Stimulated activated CD4-positive, alpha-beta T cell treated with anti-CD3 and anti-CD28 coated beads, Interleukin-4, amount 100 ng/mL, for 4 hours (primary cell): ENCODE measurements at regions not wholly inside any gene's neighbourhood (a gene's known extent, or its start where the extent isn't known, plus 50 kb on each side); places are given as distances from the start of the nearest gene placed in this dataset.

Experiments
- DNase-seq, 2 experiments: peaks; one replicate each; pipeline ENCODE4 v3.0.0-alpha.2; 2020

DNA sequence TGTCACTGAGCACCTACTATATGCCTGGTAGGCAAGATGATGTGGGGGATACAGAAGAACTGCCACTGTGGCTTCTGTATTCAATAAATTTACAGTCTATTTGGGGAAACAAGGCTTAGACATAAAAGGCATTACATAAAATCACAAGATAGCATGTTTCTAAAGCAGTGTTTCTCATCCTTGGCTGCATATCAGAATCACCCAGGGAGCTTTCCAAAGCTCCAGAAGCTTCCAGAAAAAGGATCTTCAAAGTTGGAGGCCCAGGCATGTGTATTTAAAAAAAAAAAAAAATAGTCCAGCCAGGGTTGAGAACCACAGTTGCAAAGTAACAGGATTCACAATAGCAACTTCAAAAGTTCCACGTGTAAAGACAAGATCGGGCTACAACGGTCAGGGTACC, 112.4 kb upstream of the SPACA1 start:
- no peak for DNase-seq

DNA sequence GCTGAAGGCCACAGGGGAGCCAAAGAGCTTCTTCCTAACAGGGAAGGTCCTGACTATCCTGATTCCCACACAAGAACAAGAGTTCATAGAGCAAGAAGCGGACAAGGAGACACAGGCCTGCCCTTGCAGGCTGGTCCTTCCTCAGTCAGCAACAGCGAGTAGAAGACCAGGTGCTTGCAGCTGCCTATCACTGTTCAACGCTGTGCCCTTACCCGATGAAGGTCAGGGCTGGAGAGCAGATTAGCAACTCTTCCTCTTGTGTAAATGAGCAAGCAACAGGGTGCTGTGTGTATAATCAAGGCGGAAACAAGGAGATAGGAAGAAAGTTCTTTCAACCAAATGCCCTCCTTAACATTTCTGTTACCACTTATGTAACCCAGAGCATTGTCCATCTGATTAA, 115.3 kb upstream of the SPACA1 start:
- DNase-seq, result no peak

DNA sequence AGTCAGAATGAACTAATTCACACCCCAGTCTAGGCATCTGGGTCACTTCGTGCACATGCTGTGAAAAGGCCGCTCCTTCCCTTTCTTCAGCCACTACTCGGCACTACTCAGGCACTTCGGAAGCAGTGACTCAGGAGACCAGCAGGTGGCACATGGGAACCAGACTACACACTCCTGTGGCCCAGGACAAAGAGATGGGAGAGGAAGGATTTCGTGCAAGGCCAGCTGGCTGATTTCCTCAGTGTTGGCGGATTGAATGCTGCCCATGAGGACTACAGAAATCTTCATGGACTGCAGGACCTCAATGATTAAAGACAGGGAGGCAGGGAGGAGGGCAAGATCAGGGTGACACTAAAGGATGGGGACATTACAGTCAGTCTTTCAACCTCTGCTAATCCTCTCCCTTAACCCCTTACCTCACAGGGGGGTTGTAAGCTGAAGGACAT, 117.8 kb upstream of the SPACA1 start:
- peak; percentile 27 to 47 for DNase-seq

DNA sequence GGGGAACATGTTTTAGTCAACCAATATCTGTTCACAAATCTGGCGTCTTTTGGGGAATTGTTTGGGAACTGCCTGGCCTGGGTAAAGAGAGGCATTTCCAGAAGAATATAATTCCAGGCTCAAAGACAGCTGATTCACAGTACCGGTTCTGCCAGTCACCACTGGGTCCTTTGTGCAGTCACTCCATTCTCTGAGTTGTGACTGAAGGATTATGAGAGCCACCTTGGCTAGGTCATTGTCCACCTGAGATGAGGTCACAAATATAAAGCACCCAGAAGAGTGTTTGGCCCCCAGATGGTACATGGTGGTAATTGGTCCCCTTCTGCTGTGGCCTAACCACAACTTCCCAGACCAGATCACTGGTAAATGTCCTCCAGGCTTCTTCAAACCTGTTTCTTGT, 121.0 kb upstream of the SPACA1 start:
- no peak for DNase-seq

DNA sequence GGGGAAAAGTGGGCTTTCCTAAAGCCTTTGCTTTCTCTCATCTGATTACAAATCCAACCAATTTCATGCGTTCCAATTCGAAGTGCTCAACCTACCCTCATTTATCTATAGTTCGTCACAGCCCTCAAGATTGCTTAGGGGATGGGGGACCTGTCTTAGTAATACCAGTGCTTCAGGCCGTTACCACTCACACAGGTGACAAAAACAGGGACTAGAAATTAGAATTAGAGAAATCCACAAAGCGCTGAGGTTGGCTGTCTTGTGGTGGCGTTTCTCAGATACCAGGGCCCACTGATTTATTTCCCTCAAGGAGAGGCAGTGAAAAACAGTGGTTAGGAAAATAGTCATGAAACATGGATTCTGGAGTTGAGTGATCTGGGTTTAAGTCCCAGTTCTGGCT, 121.6 kb upstream of the SPACA1 start:
- DNase-seq, result no peak

DNA sequence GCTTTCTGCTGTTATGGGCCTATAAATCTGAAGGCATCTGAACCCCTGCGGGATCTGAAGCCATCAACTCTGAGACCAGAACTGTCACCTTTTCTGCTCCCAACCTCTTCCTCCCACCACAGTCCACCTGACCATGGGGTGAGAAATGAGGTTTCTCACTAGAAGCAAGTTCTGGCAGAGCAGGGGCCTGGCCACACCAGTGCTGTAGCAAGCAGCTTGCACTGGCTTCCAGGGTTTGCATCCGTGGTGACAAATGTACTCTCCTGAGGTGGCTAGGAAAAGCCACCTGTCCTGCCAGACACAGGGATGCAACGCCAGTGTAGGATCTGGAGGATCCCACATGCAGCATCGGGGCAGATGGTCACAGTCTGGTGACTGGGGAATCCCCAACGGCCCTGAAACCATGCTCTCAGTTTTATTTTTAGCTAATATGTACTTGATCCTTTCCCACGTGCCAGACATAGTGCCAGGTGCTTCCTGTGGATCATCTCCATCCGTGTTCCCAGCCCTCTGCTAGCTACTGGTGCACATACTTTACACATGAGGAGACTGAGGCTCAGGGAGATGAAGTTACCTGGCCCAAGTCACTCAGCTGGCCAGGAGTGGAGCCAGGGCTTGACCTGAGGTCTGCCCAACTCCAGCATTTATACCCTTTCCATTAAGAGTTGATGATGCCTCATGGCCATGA, 122.1 kb upstream of the SPACA1 start:
- no peak for DNase-seq

DNA sequence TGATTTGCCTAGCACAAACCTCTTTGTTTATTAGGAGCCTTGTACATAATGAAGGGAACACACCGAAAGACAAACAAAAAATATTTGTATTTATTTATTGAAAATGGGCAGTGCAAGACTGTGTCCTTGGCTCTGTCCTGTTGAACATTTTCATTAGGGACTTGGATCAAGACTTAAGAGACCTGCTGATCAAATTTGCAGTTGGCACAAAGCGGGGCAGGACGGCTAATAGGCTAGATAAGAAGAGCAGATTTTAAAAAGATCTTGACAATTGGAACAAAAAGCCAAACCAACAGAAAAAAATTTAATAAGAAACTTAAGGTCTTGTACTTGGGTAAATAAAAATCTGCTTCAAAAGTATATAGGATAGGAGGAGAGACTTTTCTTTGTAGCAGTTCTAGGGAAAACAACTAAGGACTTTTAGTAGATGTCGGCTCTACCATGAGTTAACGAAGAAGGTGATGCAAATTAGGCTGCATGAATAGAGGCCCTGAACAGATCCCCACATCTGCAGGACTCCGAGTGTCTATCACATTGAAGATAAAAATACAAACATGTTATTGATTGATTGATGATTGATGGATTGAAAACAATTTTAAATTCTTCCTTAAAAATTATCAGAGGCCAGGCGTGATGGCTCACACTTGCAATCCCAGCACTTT, 124.1 kb upstream of the SPACA1 start:
- no peak for DNase-seq

DNA sequence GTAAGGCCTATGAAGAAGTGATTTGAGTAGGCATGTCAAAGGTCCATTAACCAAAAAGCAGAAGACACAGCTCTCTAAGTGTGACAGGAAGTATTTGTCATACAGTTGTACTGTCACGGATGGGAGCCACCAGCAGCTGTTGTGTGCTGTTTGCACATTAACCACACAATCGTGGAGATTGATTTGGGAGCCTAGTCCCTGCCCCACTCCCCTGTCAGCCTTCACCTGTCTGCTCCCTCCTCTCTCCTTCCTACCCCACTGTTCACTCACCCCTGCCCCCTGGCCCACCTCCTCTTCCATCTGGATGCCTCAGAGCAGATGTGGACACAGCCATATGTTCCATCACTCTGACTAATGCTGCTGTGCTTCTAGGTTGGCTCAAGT, 124.7 kb upstream of the SPACA1 start:
- no peak for DNase-seq

DNA sequence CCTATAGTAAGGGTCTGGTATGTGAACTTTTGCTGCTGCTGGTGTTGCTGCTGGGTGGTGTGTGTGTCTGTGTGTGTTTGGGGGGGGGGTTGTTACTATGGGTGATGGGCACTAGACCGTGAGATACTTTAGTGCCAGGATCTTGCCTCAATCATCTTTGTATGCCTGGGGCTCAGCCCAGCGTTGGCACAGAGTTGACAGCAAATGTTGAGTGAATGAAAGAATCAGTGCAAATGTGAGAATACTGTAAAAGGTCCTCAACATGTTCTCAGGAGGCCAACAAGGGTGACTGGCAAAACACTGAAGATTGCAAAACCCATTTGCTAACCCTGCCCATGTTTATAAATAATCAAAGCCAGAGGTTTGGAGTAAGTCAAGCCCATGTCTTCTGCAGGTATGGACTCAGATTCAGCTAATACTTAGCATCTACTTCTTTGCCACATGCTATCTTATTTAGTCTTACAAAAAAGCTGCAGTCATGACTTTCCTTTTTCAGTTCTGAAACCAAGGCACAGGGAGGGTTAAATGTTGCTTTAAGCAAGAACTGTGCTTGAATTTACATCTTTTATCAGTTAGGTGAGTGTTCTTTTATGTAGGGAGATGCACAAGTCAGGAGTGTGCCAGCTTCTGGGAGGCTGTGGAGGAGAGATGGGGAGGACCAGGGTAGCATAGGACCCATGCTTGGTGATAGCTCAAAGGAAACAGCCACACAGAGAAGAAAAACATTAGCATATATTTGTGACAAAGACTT, 125.3 kb upstream of the SPACA1 start:
- DNase-seq, result no peak

DNA sequence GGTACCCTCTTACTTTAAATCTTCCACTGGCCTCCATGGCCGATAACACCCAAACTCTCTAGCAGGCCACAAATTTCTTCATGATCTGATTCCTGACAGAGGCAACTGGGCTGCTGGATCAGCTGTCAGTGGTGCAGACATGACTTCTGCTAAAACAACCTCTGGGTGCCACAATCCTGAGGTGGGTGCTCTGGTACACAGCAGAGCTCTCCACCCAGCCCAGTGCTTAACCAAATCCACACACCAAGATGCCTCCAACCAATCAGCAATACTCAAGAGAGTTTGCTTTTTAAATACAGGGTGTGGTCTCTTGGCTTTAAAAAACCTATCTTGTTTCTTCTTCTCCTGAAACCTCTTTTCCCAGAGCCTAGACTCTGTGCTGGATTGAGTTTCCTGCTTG, 126.6 kb upstream of the SPACA1 start:
- DNase-seq, result no peak

DNA sequence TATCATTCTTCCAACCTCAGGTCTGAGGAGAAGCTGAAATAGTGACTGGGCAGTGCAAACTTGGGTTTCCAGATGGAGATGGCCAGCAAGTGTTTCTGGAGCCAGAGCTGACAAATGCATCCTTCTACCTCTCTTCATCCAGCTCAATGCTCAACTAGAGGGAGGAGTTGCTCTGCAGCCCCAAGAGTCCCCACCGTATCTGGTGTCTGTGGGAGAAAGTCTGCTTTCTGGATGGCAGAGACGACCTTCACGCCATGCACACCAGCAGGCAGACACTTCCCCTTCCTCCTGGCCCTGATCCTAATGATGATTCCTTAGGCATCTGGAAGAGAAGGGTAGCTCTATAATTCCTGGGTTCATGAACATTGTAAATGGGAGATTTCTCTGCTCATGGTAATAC, 127.4 kb upstream of the SPACA1 start:
- DNase-seq, result no peak

DNA sequence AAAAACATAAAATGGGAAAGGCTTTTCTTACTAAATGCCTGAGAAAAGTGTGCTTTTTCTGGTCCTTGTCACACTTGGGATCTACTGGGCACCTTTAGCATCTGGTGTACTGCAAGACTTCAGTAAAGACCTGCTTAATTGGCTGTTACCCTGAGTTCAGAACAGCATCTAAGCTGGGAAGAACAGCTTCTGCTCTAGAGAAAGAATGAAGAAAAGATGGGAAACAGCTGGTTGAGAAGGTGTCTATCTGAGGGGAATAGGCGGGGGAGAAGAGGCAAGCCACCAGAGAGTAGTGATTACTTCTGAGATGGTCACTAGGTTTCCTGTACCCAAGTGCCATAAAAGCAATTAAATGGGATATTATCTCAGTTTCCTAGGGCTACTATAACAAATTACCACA, 128.2 kb upstream of the SPACA1 start:
- no peak for DNase-seq

DNA sequence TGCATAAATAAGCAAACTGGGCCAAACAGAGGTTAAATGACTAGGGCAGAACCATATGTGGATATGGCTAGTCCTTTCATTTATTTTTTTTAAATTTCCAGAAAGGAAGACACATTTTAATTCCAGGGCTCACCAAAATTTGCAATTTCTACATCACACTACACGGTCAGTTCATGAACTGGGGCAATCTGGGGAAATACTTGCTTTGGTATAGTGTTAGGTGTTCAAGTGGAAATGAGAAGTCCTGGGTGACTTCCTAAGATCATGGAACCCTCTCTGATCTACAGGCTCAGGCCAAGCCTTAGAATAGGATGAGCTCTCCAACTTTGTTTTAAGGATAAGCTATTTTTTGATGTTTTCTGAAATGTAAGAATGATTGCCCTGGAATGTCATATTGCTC, 128.6 kb upstream of the SPACA1 start:
- no peak for DNase-seq

DNA sequence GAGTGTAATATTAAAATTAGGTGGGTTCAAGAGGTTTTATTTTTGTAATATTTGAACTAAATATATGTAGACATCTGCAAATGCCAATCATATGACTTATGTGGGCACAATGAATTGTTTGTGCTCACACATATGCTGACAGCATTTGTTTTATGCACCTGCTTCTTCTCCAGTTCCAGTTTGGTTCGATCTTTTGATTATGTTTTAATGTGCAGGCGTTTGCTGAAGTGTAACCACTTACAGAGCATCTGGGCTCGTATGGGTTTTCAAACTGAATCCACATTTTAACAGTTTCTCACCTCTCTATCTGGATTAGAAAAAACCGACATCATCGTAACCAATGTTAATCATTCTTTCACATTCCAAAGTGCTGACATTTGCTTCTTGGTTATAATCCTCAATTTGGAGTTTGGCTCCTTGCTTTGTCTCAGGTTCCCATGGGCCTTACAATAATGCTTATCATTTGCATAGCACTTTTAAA, 129.1 kb upstream of the SPACA1 start:
- no peak for DNase-seq

DNA sequence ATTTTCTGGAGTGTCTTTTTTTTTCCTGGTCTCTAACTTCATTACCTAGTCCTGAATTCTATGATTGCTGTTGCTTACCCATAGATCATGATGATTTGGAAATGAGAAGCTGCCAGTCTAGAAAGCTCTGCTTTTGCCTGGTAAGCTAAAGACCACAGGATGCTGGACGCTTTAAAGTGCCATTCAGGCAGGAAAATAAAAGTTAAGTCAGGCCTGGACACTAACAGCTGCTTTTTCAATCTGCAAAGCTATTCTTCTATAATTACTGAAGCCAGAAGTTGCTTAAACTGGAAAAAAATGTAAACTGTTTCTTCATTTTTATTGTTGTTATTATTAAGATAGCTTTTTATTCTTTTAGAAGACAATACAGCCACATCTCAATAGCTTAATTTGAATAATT, 129.8 kb upstream of the SPACA1 start:
- no peak for DNase-seq

DNA sequence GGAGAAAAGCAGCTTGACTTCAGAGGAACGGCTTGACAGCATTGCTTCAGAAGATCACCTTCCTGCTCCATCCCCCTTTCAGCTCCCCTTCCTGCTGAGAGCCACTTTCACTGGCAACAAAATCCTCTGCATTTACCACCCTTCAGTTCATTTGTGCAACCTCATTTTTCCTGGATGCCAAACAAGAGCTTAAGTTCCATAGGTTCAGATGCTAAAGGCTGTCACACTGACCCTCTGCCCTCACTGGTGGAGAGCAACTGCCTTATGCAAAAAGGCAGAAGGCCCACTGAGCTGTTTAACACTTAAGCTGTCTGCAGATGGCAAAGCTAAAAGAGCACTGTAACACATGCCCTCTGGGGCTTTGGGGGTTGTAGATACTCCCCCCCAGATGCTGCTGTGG, 131.2 kb upstream of the SPACA1 start:
- DNase-seq, result no peak

DNA sequence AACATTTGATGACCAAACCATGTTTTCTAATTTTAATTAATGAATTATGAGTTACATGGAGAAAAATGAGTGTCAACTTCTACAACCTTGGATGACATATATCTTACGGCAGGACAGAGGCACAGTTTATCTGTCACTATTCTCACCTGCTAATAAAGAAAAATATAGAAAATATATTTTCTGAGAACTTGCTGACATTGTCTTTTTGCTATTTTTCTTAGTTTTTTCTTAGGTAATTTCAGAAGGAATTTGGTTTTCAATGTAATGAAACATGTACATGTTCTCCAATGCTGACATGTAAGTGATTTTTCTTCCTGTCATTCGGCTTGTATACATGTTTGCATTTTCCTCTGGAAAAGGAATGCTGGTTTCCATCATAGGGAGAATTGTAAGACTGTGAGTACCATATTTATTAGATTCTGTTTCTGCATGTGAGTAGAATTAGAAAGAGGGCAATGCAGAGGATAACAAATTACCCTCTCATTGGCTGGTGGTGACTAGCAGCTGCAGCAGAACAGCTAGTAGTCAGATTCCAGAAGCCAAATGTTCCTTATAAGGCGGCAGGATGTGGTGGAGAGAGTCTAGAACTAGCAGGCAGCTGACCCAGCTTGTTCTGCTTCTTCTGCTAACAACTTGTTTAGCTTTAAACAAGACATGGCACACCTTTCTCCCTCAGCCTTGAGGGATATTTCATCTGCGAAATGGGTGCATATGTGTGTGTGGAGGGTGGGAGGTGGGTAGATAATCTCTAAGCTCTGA, 132.8 kb upstream of the SPACA1 start:
- no peak for DNase-seq

DNA sequence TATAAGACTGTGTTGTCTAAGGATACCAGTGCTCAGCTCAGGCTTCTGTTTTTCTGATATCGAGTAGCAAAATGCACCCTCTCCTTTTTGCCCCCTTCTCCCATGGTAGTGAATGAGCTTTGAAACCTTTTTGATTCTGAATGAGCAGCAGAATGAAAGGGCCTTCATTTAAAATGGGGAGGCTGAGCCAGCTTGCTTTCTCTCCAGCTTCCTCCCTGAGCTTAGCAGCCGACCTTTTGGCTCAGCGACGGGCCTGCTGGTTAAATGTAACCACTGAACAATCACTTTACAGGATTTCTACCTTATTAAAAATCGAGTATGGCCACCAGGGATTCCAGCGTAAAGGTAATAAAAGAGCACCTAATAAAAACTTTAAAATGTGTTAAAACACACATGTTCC, 133.7 kb upstream of the SPACA1 start:
- no peak for DNase-seq

DNA sequence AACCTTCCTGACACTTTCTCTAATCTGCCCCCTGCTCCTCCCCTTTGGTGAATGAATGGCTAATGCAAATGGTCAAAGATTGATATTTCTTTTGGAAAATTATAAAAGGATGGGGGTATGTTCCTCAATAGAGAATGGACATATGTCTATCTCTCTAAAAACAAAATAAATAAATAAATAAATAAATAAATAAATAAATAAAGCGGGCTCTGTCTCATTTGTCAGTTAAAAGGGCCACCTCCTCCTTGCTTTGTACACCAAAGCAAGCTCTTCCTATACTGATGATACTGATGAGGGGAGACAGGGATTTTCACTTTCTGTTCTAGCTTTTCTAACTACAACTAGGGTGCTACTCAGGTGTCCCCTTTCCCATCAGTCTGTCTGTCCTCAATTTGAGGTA, 135.5 kb upstream of the SPACA1 start:
- no peak for DNase-seq

DNA sequence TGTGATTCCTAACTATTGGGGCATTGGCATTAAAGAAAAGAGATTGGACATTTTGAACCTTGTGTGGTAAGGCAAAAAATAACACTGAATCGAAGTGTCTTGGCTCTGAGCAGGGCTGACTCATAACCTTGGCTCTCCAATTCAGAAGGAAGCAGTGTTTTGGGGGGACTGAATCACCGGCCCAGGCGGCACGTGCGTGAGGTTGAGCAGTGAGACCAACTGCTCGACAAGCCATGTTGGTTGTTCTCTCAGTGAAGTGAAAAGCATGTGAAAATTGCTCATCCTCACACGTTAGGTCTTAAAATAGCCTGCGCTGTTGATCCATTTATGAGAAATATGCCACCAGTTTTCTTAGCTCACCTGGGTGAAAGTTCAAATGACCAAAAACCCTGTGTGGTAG, 137.8 kb upstream of the SPACA1 start:
- DNase-seq, result no peak

DNA sequence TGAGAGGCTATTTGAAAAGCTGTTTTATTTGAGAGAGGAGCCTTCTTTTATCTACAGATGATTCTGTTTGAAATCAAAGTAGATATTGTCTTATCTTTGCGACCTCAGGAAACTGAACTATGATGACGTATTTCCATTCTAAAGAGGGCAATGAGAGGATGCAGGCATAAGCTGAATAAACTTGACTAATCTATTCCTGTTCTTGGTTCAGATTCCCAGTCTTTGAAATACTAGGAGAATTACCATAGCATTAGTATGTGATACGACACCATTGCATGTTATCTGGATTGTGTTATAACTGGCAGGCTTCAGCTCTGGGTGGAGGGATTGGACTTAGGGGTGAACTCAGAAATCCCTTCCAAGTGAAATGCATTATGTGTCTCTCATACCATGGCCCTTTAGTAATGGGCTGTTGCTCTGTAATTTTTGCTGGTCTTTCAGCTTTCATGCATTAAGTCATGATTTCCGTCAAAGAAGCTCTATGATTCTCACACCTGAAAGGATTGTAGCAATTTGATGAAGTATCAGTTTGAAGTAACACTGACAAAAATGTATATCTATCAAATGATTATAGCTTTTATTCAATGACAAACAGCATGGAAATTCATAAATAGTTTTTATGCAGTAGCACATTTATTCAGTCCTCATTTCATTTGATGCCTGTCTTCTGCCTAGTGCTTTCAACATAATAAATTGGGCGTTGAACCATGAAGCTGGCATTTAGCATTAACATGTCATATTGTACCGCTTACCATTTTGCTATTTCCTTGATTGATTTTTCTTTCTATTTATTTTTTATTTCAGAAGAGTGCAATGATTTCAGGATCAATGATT, 138.4 kb upstream of the SPACA1 start:
- DNase-seq, result no peak

DNA sequence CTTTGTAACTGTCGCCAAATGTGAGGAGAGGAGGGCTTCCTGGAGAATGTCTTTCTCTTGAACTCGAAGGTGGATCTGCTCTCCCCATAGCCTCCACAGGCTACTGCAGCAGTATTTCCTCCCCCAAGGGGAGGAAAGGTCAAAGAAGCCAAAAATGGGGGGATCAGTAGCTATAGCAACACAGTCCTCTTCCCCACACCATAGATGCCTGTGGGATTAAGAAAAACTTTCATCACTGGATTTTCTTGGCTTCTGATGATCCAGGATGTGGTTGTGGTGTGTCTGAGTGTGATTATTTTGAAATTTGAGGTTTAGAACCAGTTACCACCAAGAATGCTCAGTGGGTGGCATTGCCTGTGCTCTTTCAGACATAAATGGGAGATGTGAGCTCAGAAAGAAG, 140.1 kb upstream of the SPACA1 start:
- DNase-seq, result no peak
